ENCODE measurements at regions not wholly inside any gene's neighbourhood (a gene's known extent, or its start where the extent isn't known, plus 50 kb on each side); places are given as distances from the start of the nearest gene placed in this dataset.

- DNase-seq (ENCODE audit: low spot score), result no peak
- Histone ChIP-seq H3K36me3 (ENCODE audit: insufficient read depth, low read length) (no peaks in the 10 kb centered on the region), H3K4me3 (ENCODE audit: low read depth, low read length, poor library complexity, severe bottlenecking) (no peak overlapping the region), H3K4me1 (ENCODE audit: insufficient read depth, low read length, poor library complexity, severe bottlenecking) (no peaks in the 10 kb centered on the region), H4K20me1 (ENCODE audit: insufficient read depth, low read length) (no peaks in the 10 kb centered on the region), H3K9me3 (ENCODE audit: low read length) (no peaks in the 10 kb centered on the region), H3K9me2 (ENCODE audit: insufficient read depth, low read length) (no peaks in the 10 kb centered on the region), H3K27ac (ENCODE audit: low read depth, low read length, poor library complexity, severe bottlenecking) (no peak overlapping the region), H3K4me2 (ENCODE audit: low read length) (no peak overlapping the region), H2AFZ (ENCODE audit: low read length) (no peak overlapping the region), H3K79me2 (ENCODE audit: insufficient read depth, low read depth, low read length) (no peaks in the 10 kb centered on the region)
- CTCF ChIA-PET (ENCODE audit: unreplicated experiment), result no interaction called here
- intact Hi-C loops (cut with micrococcal nuclease; ENCODE audit: unreplicated experiment), result no loop called here
- BruUV-seq (replicated peaks), result no TSS peak
- TF ChIP-seq CTCF (conservative IDR thresholded peaks at IDR 0.05; ENCODE audit: low read length), result no peak
- TF ChIP-seq EZH2phosphoT487 (IDR thresholded peaks at IDR 0.05; ENCODE audit: borderline replicate concordance, low read depth, low read length), result no peak
- POLR2A ChIA-PET, result no interaction called here
Measured at GRCh38 chr13:55660851-55661250, 1479.9 kb upstream of the PRR20A start.

DNA sequence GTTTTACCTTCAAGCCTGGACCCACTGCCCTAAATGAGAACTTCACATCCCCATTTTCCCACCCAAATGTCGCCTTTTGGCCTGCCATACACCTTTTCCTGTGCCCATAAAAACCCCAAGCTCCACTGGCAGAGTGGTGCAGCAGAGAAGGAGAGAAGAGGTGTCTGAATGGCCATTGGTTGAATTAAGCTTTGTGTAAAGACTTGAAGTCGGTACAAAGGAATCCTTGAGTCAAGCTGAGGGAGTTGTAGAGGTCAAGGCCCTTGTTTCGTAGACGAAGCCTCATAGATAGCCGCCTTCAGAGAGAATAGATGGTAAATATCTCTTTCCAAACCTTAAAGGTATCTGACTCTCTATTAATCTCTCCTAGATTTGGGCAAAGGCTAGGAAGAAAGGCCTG lies 1479.2 kb upstream of the PRR20A start:
- no peaks in the 10 kb centered on the region for H3K79me2 ChIP-seq (ENCODE audit: insufficient read depth, low read depth, low read length)
- ChIA-PET CTCF (ENCODE audit: unreplicated experiment) (no interaction called here), POLR2A (no interaction called here)
- no peaks in the 10 kb centered on the region for H3K9me2 ChIP-seq (ENCODE audit: insufficient read depth, low read length)
- DNase-seq (ENCODE audit: low spot score), result no peak
- H3K9me3 ChIP-seq (ENCODE audit: low read length), result no peaks in the 10 kb centered on the region
- no peaks in the 10 kb centered on the region for H3K4me1 ChIP-seq (ENCODE audit: insufficient read depth, low read length, poor library complexity, severe bottlenecking)
- TF ChIP-seq EZH2phosphoT487 (IDR thresholded peaks at IDR 0.05; ENCODE audit: borderline replicate concordance, low read depth, low read length) (no peak), CTCF (conservative IDR thresholded peaks at IDR 0.05; ENCODE audit: low read length) (no peak)
- no peak overlapping the region for H3K27ac ChIP-seq (ENCODE audit: low read depth, low read length, poor library complexity, severe bottlenecking)
- BruUV-seq (replicated peaks), result no TSS peak
- H4K20me1 ChIP-seq (ENCODE audit: insufficient read depth, low read length), result no peaks in the 10 kb centered on the region
- no peak overlapping the region for H3K4me2 ChIP-seq (ENCODE audit: low read length)
- H2AFZ ChIP-seq (ENCODE audit: low read length), result no peak overlapping the region
- intact Hi-C loops (cut with micrococcal nuclease; ENCODE audit: unreplicated experiment), result no loop called here
- no peak overlapping the region for H3K4me3 ChIP-seq (ENCODE audit: low read depth, low read length, poor library complexity, severe bottlenecking)
- H3K36me3 ChIP-seq (ENCODE audit: insufficient read depth, low read length), result no peaks in the 10 kb centered on the region

- no peaks in the 10 kb centered on the region for H3K79me2 ChIP-seq (ENCODE audit: insufficient read depth, low read depth, low read length)
- TF ChIP-seq CTCF (conservative IDR thresholded peaks at IDR 0.05; ENCODE audit: low read length) (no peak), EZH2phosphoT487 (IDR thresholded peaks at IDR 0.05; ENCODE audit: borderline replicate concordance, low read depth, low read length) (no peak)
- no peak overlapping the region for H3K4me3 ChIP-seq (ENCODE audit: low read depth, low read length, poor library complexity, severe bottlenecking)
- POLR2A ChIA-PET, result interaction anchor here (0.6 to 1.1 kb wide), 4 partner anchors 11 to 952 kb away, joined by 3 to 7 read pairs (median 4); no protein-coding TSS in a partner anchor
- H3K27ac ChIP-seq (ENCODE audit: low read depth, low read length, poor library complexity, severe bottlenecking), result no peak overlapping the region
- no peaks in the 10 kb centered on the region for H3K9me2 ChIP-seq (ENCODE audit: insufficient read depth, low read length)
- BruUV-seq (replicated peaks), result no TSS peak
- intact Hi-C loops (cut with micrococcal nuclease; ENCODE audit: unreplicated experiment), result no loop called here
- no peak overlapping the region for H2AFZ ChIP-seq (ENCODE audit: low read length)
- DNase-seq (ENCODE audit: low spot score), result no peak
- CTCF ChIA-PET (ENCODE audit: unreplicated experiment), result no interaction called here
- H3K4me2 ChIP-seq (ENCODE audit: low read length), result no peak overlapping the region
- H3K9me3 ChIP-seq (ENCODE audit: low read length), result no peaks in the 10 kb centered on the region
- no peaks in the 10 kb centered on the region for H3K4me1 ChIP-seq (ENCODE audit: insufficient read depth, low read length, poor library complexity, severe bottlenecking)
- no peaks in the 10 kb centered on the region for H4K20me1 ChIP-seq (ENCODE audit: insufficient read depth, low read length)
- no peaks in the 10 kb centered on the region for H3K36me3 ChIP-seq (ENCODE audit: insufficient read depth, low read length)
Measured at GRCh38 chr13:55664178-55664577, 1476.5 kb upstream of the PRR20A start.
